ENCODE measurements at regions not wholly inside any gene's neighbourhood (a gene's known extent, or its start where the extent isn't known, plus 50 kb on each side); places are given as distances from the start of the nearest gene placed in this dataset.
"Not testable (repeated sequence)": the region's sequence is repeated elsewhere in the genome, so short reads cannot be mapped to it uniquely, and the experiment has no call there.

DNA sequence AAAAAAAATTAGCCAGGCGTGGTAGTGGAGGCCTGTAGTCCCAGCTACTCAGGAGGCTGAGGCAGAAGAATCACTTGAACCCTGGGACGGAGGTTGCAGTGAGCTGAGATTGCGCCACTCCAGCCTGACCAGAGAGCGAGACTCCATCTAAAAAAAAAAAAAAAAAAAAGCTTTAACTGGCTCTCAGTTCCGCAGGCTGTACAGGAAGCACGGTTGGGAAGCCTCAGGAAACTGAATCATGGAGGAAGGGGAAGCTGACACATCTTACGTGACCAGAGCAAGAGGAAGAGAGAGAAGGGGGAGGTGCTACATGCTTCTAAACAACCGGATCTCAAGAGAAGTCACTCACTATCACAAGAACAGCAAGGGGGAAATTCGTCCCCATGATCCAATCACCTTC is 505.6 kb upstream of the SLC8A1 start:
- no peak for FAIRE-seq

DNA sequence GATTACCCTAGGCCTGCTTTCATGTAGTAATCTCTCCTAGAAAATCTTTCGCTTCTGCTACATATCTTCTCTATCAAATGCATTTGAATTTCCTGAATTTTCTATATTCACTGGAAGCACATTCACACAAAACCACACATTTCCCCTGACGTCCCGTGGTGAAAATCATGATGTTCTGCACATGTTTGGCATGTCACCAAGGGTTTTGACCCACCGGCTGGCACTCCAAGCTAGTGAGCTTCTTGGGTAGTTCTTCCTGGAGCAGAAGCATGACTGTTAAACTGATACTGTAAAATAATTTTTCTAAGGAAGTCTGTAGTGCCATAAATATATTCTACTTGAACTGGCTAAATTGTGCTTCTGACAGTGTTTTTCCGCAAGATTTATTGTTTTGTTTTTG is 510.1 kb upstream of the SLC8A1 start:
- no peak for FAIRE-seq

DNA sequence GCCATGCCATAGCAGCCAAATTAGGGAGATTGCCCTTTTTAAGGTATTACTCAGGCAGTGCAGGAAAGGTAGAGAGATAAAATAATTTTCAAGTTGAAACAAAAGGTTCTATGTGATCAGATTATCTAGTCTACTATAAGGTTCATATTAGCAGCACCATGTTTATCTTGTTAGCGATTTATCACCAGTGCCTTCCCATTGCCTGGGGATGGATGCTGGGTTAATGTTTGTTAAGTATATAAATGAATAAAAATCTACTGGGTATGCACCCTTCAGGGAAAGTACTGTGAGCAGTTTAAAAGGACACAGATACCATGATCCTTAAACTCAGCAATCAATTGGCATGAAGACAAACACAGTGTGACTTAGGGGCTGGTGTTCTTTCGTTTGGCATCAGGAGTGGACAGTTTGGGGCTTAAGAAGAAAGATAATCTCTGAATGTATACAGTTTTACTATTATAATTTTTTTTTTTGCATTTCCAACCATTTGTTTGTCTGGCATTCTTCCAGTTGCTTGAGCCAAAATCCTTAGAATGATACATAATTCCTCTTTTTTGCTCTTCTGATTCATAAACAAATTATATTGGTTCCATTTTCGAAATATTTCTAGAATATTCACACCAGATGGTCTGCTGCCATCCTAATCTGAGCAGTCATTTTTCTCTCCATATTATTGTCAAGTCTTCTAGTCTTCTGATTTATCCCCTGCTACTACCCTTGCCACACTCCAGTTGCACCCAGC is 512.8 kb upstream of the SLC8A1 start:
- no peak for FAIRE-seq

DNA sequence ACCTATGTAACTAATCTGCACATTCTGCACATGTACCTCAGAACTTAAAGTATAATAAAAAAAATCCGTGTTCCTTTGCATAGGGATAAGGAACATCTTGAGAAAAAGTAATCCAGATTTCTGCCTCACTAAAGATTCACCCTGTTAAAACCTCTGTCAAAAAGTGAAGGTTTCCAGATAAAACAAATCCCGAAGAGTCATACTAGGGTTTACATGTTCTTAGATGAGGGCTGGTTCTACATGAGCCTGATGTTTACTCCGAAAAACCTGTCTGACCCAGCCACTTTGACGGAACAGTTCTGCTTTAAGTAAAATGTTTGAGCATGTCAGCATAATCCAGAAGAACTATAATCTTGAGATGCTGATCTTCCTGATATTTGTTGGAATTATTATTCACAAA is 515.6 kb upstream of the SLC8A1 start:
- FAIRE-seq: no peak

DNA sequence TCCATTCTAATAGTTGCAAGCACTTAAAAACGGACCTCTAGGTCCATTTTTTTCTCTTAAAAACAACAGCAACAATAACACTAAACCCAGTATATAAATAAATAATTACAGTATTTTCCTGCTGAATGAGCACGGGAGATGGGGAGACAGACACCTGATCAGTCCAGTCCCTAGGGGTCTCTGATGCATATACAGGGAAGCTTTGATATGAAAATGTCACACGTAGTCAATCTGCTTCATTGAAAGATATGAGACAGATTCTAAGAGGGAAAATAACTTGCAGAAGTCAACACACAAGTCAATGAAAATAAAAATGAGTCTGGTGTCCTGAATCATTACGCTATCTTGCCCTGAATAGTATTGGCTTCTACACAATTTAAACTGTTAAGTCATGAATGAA is 523.3 kb upstream of the SLC8A1 start:
- no peak for FAIRE-seq

DNA sequence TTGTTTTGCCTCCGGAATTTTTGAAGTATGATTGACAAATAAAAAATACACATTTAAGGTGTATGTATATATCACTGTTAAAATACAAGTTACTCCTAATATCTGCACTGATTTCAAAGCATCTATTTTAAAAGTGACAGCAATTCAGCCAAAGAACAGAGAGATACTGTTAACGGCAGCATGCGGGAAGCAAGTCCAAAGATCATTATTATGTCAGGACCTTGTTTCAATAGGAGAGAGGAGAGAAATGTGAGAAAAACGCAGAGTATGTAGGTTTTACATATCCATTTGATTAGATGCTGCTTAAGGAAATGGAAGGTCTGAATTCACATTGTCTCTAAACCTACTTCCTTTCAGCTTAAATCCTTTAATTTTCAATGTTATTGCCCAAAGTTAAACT is 545.5 kb upstream of the SLC8A1 start:
- FAIRE-seq: no peak

DNA sequence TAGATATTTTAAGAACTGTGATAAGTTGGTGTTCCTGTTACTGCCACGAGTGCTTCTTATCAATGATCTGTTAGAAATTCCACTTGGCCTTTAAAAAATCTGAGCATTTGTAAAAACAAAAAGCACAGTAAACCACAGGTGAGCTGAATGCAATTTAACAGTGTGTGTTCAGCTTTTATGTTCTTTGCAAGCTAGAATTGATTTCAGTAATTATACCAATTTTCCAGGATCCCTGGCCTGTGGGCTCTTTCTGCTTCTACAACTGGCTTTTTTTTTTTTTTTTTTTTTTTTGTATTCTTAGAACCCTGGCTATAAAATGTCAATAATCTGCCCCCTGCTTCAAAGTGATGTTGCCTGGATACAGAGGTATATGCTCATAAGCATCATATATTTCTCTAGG is 548.5 kb upstream of the SLC8A1 start:
- FAIRE-seq: no peak

DNA sequence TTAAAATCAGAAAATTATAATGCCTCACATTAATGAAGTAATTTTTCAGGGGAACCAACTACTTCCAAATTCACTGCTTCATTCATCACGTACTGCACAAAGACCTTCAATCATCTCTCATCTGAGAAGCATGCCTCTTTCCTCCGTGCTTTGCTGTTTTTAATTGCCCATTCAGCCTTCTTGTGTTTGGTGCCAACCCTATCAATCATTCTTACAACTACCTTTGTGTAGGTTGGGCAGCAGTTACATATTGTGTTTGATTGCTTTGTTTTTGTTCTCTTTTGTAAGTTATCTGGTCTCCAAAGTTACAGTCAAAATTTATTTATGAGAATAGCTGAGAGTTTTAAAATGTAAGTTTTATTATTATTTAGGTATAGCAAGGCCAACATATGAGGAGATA is 549.0 kb upstream of the SLC8A1 start:
- no peak for FAIRE-seq

DNA sequence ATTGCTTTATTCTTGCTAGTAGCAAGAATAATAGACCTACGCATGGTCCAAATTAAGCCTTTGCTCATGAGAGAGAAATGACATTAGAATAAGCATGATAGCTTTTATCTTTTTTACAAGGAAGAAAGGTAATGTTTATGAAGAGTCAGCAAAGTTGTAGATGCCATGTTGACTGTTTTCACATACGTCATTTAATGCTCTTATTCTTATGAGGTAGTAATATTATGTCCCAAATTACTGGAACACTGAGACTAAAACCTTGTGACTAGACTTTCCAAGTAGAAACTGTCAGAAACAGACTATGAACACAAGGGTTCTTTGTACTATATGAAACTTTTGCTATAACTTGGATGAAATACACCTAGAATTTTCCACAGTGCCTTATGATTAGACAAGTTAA is 552.8 kb upstream of the SLC8A1 start:
- no peak for FAIRE-seq

DNA sequence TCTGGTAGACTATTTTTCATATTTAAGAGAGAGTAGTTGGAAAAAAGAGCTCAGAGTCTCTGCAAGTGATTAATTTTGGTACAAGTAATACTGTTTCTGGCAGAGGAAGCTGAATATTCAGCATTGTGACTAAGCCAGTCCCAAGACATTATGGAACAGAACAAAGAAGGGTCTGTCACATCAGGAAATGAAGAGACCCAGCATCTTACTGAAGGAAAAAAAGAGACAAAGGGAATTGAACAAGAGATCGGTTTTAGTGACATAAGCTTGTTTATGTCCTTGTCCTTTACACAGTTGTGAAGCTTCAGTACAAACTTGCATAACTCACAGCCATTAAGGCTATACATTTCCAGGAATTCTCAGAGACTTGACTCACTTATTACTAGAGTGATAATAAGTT is 568.5 kb upstream of the SLC8A1 start:
- no peak for FAIRE-seq

DNA sequence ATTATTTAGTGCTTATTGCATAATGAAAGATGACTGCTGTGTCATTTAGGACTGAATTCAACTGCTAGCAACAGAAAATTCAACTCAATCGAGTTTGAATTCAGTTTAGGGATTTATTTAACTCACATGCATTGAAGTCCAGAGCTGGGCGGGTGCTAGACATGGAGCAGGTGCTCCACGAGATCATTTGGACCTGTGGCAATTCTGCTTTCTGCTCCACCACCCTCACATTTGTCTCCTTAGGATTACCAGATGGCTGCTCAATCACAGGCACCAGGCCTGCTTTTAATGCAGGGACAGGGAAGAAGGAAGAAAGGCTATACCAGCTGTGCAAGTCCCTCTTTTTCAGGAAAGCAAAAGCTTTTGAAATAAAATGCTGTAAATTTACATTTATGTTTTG is 572.9 kb upstream of the SLC8A1 start:
- no peak for FAIRE-seq

DNA sequence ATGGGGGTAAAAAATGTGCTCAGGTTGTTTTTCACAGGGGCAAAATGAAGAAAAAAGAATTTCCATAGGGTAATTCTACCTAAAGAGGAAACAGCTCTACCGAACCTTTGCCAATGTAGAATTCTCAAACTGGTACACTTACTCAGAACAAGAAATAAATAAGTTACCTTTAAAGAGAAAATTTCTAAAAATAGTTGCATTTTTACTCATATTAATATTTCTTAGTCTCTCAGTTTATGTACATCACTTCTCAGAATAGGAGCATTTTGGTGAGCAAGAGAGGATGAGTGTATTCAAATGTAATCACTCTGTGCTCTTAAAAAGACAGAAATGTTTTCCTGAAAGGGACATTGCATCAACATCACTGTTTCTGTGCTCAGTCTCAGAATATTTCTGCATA is 574.7 kb upstream of the SLC8A1 start:
- FAIRE-seq: no peak

DNA sequence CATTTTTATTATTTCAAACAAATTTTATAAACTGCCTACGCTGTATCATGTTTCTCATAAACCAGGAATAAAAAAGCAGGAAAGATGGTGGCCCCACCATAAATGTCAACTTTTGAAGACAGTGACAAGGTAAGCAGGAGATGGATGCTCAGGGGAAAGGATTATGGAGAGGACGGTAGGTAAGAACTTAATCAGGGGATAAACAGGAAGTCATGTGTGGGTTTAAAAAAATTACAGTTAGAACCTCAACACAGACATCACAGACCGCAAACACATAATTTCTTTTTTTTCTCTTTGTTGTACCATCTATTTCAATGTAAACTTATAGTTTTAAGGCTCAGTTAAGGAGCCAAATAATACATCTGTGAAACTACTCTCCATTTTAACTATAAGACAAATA is 575.2 kb upstream of the SLC8A1 start:
- no peak for FAIRE-seq

DNA sequence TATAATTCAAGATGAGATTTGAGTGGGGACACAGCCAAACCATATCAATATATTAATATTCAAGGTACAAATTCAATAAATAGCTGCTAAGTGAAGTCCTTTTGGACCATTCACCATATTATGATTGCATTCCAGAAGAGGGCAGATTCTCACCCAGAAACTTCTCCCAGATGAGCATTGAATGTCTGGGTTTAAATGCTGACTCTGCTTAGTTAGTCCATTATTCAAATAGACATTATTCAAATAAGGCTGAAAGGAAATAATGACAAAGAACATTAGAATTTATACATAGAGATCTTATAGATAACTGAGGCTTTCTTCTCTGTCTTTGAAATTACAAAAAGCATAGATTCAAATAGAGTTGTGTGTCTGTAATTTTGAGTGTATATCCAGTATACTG is 579.4 kb upstream of the SLC8A1 start:
- FAIRE-seq: no peak

DNA sequence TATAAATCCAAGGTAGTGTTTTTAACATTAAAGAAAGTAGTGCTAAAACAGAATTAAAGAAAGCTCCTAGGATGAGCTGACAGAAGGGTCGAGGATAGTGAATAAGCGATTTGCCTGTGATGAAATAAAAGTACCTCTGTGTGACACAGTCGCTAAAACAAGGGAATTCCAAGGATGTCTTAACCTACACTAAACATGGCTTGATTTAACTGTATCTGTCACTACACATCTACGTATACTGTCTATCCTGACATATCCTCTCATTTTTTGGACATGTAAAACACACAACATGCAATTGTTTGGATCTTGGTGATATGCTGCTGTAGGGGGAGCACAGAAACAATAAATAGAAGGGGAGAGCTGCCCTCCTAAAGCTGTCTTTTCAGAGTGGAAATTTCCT is 580.8 kb upstream of the SLC8A1 start:
- no peak for FAIRE-seq

DNA sequence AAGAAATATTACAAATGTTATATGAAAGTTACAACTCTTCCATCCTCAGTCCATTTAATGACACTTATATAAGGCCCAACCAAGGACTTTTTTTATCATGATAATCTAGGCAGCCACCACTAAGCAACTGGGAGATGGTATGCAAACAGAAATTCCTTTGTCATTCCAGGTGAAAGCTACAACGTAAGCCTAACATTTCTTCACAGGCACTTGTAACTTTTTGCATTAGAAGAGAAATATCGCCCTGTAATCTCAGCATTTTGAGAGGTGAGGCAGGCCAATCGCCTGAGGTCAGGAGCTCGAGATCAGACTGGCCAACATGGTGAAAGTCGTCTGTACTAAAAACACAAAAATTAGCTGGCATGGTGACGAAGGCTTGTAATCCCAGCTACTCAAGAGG is 581.2 kb upstream of the SLC8A1 start:
- FAIRE-seq: no peak

DNA sequence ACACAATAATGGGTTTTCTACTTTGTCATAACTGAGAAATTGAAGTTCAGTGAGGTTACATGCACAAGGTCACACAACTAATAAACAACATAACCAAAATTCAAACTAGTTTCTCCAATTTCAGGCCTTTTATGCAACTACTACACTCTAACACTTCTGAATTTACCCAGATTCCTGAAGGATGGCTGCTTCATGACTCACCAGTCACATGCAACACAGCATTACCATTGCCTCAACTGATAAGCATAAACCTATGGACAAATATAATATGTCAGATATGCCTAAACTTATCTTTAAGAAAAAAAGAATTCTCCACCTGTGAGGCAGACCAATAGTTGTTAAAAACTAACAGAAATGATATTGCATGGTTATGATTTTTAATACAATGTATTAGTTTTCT is 586.5 kb upstream of the SLC8A1 start:
- no peak for FAIRE-seq

DNA sequence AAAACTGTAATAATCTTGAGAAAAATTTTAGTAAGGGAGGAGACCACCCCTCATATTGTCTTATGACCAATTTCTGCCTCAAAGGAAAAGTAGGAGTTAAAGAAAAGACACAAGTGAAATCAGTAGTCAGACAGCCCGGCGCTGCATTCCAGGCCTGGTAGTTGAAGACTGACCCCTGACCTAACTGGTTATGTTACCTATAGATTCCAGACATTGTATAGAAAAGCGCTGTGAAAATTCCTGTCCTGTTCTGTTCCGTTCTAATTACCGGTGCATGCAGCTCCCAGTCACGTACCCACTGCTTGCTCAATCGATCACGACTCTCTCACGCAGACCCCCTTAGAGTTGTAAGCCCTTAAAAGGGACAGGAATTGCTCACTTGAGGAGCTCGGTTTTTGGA is 587.9 kb upstream of the SLC8A1 start:
- FAIRE-seq: not testable (repeated sequence)

DNA sequence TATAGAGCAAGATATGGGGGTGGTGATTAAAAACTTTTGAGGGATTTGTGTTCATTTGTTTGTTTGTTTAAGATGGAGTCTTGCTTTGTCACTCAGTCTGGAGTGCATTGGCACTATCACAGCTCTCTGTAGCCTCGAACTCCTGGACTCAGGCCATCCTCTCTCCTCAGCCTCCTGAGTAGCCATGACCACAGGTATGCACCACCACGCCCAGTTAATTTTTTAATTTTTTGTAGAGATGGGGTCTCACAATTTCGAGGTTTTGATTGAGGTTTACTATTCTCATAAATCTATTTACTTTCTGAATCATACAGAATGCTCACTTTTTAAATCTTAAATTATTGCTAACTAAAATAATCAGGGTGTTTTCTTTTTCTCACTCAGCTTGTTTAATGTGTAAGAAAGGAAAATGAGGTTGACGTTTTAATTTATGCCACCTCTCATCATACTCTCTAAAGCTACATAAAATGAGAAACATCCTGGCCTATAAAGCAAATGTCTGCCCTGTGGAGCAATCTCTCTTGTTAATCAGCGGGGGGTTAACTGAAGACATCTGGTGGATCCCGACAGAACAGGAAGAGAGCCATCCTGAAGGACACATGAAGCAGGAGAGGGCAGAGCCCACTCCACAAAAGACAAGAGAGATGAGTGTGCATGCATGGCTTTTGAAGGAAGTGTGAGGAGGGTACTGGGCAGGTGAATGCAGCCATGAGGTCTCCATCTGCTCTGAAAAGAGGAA is 589.1 kb upstream of the SLC8A1 start:
- no peak for FAIRE-seq

DNA sequence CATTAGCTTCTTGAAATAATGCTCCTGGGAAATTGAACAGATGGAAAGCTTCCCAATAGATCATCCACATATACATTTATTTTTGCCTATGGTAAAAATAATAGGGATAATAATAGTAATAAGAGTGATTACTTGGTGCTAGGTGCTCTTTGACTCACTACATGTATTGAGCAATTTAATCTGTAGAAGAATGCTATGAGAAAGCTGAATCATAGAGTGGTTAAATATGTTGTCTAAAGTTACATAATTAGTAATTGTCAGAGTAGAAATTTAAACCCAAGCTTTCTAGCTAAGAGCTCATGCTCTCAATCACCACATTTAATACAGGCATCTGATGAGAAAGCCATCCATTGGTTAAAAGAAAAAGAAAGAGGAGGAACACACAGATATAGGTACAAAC is 590.5 kb upstream of the SLC8A1 start:
- FAIRE-seq: no peak

DNA sequence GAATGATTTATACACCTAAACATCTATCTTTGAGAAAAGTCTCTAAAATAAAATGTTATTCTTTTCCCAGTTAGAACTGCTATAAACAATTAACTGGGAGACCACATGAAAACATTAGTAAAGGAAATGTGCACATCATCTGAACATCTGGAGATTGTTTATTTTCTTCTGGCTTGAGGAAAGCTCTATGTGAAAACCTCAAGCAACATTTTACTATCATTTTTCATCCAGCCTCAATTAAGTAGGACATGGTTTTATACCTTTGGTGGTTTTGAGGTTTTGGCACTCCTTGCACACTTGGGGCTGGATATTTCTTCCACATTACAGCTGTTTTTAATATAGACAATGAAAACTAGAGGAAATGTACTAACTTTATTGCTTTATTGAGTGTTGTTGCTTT is 609.5 kb upstream of the SLC8A1 start:
- FAIRE-seq: no peak

DNA sequence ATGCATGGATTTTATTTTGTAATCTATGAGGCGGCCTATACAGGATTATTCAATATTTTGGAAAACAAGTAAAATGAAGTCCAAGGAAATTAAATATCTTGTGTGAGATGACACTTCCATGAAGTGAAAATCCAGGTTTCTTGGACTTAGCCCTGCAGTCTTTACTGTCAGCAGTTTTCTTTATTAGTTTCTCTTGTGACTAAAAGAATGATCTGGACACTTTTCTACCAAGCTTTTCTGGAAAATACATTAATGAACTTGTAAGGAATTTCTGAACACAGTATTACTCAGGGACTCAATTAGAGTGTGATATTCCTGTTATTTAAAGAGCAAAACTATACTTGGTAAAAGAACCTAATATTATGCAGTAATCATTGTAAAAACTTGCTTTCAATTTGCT is 610.4 kb upstream of the SLC8A1 start:
- no peak for FAIRE-seq

DNA sequence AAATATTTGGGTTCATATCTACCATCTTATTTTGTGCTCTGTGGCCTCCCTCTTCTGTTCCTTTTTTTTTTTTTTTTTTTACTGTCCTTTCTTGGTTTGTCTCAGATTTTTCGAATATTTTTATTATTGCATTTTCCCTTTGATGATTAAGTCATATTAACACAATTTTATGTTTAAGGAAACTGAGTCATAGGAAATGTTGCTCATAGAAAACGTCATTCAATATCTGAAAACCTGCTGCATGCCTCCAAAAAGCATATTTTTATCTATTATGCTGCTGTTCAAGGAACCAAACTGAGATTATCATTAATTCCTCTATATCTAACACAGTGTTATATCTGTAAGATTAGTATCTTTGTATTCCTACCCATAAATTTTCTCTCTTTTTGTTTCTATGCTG is 614.3 kb upstream of the SLC8A1 start:
- FAIRE-seq: peak; percentile 48

DNA sequence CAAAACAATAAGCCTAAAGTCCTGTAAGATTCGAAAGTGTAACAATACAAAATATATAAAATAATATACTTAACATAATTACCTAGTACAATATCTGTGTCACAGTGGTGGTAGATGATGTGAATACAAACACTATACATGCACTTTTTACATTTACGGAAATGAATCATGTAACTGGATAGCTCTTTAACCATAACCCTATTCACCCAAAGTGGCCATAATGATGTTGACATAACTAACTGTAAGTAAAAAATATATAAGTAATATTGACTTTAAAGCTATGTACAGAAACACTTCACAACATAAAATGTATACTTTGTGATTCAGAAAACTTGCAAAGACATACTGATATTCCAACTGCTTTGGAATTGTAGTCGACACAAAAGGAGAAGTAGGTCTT is 616.9 kb upstream of the SLC8A1 start:
- no peak for FAIRE-seq

DNA sequence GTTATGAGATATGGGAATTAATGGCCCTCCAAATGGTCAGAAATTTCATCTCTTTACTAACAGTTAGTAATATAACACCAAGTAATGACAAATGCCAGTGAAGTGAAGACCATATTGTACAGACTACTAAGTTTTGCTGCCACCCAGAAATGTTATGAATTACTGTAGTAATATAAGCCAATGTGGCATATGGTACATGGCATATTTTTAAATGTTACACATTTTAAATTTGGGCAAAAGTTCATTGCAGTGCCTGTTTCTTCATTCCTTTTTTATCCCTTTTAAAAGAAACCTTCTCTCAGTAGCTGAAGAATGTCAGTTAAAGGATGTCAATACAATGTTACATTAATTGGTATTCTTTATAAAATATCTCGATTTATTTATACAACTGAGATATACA is 626.5 kb upstream of the SLC8A1 start:
- FAIRE-seq: peak; percentile 31
